ENCODE measurements at regions not wholly inside any gene's neighbourhood (a gene's known extent, or its start where the extent isn't known, plus 50 kb on each side); places are given as distances from the start of the nearest gene placed in this dataset.

DNA sequence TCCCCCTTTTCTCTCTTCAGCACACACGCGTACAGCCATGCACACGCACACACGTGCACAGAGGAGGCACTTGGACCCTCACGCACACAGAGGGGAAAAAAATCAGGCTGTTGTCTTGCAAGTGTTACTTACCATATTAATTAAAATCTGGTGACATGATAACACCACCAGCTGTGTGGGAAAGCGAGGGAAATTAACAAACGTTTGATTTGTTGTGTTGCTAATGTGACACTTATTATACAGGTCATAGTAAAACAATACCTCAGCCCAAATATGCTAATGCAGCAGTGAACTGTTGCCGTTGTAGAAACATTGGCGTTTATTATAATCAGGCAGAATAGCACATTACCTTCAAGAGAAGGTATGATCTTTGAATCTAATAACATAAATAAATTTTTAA is 211.7 kb downstream of the TEX29 start:
- TF ChIP-seq, protein P1, sequence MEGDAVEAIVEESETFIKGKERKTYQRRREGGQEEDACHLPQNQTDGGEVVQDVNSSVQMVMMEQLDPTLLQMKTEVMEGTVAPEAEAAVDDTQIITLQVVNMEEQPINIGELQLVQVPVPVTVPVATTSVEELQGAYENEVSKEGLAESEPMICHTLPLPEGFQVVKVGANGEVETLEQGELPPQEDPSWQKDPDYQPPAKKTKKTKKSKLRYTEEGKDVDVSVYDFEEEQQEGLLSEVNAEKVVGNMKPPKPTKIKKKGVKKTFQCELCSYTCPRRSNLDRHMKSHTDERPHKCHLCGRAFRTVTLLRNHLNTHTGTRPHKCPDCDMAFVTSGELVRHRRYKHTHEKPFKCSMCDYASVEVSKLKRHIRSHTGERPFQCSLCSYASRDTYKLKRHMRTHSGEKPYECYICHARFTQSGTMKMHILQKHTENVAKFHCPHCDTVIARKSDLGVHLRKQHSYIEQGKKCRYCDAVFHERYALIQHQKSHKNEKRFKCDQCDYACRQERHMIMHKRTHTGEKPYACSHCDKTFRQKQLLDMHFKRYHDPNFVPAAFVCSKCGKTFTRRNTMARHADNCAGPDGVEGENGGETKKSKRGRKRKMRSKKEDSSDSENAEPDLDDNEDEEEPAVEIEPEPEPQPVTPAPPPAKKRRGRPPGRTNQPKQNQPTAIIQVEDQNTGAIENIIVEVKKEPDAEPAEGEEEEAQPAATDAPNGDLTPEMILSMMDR (IDR thresholded peaks at IDR 0.05), result no peak
- TF ChIP-seq RELA (CRISPR knock-in tag; IDR thresholded peaks at IDR 0.05; ENCODE audit: borderline replicate concordance) (no peak), ZBTB21 (CRISPR knock-in tag; IDR thresholded peaks at IDR 0.05; ENCODE audit: borderline replicate concordance) (no peak)
- TF ChIP-seq, protein P2, sequence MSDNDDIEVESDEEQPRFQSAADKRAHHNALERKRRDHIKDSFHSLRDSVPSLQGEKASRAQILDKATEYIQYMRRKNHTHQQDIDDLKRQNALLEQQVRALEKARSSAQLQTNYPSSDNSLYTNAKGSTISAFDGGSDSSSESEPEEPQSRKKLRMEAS (CRISPR knock-in tag; IDR thresholded peaks at IDR 0.05), result no peak

Measured in WTC11 (cell line).